ENCODE measurements at regions not wholly inside any gene's neighbourhood (a gene's known extent, or its start where the extent isn't known, plus 50 kb on each side); places are given as distances from the start of the nearest gene placed in this dataset.

GRCh38 chr1:232704256-232704655 is 74.3 kb upstream of the SIPA1L2 start (continued):
- TF ChIP-seq, protein P1, sequence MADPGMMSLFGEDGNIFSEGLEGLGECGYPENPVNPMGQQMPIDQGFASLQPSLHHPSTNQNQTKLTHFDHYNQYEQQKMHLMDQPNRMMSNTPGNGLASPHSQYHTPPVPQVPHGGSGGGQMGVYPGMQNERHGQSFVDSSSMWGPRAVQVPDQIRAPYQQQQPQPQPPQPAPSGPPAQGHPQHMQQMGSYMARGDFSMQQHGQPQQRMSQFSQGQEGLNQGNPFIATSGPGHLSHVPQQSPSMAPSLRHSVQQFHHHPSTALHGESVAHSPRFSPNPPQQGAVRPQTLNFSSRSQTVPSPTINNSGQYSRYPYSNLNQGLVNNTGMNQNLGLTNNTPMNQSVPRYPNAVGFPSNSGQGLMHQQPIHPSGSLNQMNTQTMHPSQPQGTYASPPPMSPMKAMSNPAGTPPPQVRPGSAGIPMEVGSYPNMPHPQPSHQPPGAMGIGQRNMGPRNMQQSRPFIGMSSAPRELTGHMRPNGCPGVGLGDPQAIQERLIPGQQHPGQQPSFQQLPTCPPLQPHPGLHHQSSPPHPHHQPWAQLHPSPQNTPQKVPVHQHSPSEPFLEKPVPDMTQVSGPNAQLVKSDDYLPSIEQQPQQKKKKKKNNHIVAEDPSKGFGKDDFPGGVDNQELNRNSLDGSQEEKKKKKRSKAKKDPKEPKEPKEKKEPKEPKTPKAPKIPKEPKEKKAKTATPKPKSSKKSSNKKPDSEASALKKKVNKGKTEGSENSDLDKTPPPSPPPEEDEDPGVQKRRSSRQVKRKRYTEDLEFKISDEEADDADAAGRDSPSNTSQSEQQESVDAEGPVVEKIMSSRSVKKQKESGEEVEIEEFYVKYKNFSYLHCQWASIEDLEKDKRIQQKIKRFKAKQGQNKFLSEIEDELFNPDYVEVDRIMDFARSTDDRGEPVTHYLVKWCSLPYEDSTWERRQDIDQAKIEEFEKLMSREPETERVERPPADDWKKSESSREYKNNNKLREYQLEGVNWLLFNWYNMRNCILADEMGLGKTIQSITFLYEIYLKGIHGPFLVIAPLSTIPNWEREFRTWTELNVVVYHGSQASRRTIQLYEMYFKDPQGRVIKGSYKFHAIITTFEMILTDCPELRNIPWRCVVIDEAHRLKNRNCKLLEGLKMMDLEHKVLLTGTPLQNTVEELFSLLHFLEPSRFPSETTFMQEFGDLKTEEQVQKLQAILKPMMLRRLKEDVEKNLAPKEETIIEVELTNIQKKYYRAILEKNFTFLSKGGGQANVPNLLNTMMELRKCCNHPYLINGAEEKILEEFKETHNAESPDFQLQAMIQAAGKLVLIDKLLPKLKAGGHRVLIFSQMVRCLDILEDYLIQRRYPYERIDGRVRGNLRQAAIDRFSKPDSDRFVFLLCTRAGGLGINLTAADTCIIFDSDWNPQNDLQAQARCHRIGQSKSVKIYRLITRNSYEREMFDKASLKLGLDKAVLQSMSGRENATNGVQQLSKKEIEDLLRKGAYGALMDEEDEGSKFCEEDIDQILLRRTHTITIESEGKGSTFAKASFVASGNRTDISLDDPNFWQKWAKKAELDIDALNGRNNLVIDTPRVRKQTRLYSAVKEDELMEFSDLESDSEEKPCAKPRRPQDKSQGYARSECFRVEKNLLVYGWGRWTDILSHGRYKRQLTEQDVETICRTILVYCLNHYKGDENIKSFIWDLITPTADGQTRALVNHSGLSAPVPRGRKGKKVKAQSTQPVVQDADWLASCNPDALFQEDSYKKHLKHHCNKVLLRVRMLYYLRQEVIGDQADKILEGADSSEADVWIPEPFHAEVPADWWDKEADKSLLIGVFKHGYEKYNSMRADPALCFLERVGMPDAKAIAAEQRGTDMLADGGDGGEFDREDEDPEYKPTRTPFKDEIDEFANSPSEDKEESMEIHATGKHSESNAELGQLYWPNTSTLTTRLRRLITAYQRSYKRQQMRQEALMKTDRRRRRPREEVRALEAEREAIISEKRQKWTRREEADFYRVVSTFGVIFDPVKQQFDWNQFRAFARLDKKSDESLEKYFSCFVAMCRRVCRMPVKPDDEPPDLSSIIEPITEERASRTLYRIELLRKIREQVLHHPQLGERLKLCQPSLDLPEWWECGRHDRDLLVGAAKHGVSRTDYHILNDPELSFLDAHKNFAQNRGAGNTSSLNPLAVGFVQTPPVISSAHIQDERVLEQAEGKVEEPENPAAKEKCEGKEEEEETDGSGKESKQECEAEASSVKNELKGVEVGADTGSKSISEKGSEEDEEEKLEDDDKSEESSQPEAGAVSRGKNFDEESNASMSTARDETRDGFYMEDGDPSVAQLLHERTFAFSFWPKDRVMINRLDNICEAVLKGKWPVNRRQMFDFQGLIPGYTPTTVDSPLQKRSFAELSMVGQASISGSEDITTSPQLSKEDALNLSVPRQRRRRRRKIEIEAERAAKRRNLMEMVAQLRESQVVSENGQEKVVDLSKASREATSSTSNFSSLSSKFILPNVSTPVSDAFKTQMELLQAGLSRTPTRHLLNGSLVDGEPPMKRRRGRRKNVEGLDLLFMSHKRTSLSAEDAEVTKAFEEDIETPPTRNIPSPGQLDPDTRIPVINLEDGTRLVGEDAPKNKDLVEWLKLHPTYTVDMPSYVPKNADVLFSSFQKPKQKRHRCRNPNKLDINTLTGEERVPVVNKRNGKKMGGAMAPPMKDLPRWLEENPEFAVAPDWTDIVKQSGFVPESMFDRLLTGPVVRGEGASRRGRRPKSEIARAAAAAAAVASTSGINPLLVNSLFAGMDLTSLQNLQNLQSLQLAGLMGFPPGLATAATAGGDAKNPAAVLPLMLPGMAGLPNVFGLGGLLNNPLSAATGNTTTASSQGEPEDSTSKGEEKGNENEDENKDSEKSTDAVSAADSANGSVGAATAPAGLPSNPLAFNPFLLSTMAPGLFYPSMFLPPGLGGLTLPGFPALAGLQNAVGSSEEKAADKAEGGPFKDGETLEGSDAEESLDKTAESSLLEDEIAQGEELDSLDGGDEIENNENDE (IDR thresholded peaks at IDR 0.05; ENCODE audit: insufficient replicate concordance, low read length): no peak
- no peak for TF ChIP-seq GTF2F1 (IDR thresholded peaks at IDR 0.05; ENCODE audit: borderline replicate concordance, low read depth, low read length)
- no peak for TF ChIP-seq SP1 (IDR thresholded peaks at IDR 0.05; ENCODE audit: low read depth, low read length)
- no peak for TF ChIP-seq RFX5 (IDR thresholded peaks at IDR 0.05; ENCODE audit: borderline replicate concordance, low read depth, low read length)
- no peak for TF ChIP-seq KDM1A (IDR thresholded peaks at IDR 0.05; ENCODE audit: borderline replicate concordance, low read length)
- TF ChIP-seq SP2 (IDR thresholded peaks at IDR 0.05; ENCODE audit: low read length): no peak
- no peak for TF ChIP-seq TCF12 (IDR thresholded peaks at IDR 0.05; ENCODE audit: low read depth, low read length)
- no peak for TF ChIP-seq SIRT6 (IDR thresholded peaks at IDR 0.05; ENCODE audit: low read length)
- TF ChIP-seq TAF1 (IDR thresholded peaks at IDR 0.05; ENCODE audit: low read depth, low read length): no peak
- no peak for TF ChIP-seq ASH2L (IDR thresholded peaks at IDR 0.05; ENCODE audit: low read length)
- no peak for TF ChIP-seq YY1 (IDR thresholded peaks at IDR 0.05; ENCODE audit: low read depth, low read length)
- no peak for TF ChIP-seq NANOG (IDR thresholded peaks at IDR 0.05; ENCODE audit: insufficient read depth, low read depth, low read length, poor library complexity, severe bottlenecking)
- no peak for TF ChIP-seq CHD1 (IDR thresholded peaks at IDR 0.05; ENCODE audit: low read depth, low read length)
- no peak for TF ChIP-seq HDAC2 (IDR thresholded peaks at IDR 0.05; ENCODE audit: borderline replicate concordance in 1 of 2, low read depth in 2 of 2, low read length in 2 of 2)

All from H1 (cell line).